ENCODE measurements at regions not wholly inside any gene's neighbourhood (a gene's known extent, or its start where the extent isn't known, plus 50 kb on each side); places are given as distances from the start of the nearest gene placed in this dataset.

GRCh38 chr16:24677388-24677787 is 52.1 kb upstream of the TNRC6A start:
- no peaks in the 10 kb centered on the region for H3K9me3 ChIP-seq
- TF ChIP-seq, protein P1, sequence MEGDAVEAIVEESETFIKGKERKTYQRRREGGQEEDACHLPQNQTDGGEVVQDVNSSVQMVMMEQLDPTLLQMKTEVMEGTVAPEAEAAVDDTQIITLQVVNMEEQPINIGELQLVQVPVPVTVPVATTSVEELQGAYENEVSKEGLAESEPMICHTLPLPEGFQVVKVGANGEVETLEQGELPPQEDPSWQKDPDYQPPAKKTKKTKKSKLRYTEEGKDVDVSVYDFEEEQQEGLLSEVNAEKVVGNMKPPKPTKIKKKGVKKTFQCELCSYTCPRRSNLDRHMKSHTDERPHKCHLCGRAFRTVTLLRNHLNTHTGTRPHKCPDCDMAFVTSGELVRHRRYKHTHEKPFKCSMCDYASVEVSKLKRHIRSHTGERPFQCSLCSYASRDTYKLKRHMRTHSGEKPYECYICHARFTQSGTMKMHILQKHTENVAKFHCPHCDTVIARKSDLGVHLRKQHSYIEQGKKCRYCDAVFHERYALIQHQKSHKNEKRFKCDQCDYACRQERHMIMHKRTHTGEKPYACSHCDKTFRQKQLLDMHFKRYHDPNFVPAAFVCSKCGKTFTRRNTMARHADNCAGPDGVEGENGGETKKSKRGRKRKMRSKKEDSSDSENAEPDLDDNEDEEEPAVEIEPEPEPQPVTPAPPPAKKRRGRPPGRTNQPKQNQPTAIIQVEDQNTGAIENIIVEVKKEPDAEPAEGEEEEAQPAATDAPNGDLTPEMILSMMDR (IDR thresholded peaks at IDR 0.05), result no peak
- 61 to 71% (median 63%) methylated on average over 7 of the region's 7 CpGs for WGBS, 3 donors
- H3K27me3 ChIP-seq (ENCODE audit: insufficient read depth in 3 of 3, low read length in 2 of 3), result peaks cover 0 to 3% (median 0%) of the 10 kb centered on the region in 3 donors
- DNase-seq (no peak), ATAC-seq (no peak)
- no peak overlapping the region for H3K27ac ChIP-seq
- no peak overlapping the region for H3K4me3 ChIP-seq
- no peaks in the 10 kb centered on the region for H3K4me1 ChIP-seq
- intact Hi-C loops (cut with DNase I), result no loop called here
- H3K36me3 ChIP-seq (ENCODE audit: insufficient read depth in 1 of 2, low read depth in 1 of 2), result no peaks in the 10 kb centered on the region
